Liver (tissue), 3 donors: ENCODE measurements at regions not wholly inside any gene's neighbourhood (a gene's known extent, or its start where the extent isn't known, plus 50 kb on each side); places are given as distances from the start of the nearest gene placed in this dataset.

ENCODE experiments used
- JUND ChIP-seq, 2 donors: IDR thresholded peaks; 2 replicates each; pipeline ENCODE4 v1.6.1; 2016; ENCODE audit warnings: antibody characterized with exemption in 2 of 2
- TF ChIP-seq, protein P1 (sequence below): fragments of 150-350 bp; IDR thresholded peaks from 2 replicates; pipeline ENCODE4 v1.5.1; 2017; ENCODE audit warnings: improper control_type of control experiment, low read depth, low read length; ENCODE audit not compliant: missing input control
- donor health status: healthy.
- donor health status: healthy.

- TF ChIP-seq, protein P1, sequence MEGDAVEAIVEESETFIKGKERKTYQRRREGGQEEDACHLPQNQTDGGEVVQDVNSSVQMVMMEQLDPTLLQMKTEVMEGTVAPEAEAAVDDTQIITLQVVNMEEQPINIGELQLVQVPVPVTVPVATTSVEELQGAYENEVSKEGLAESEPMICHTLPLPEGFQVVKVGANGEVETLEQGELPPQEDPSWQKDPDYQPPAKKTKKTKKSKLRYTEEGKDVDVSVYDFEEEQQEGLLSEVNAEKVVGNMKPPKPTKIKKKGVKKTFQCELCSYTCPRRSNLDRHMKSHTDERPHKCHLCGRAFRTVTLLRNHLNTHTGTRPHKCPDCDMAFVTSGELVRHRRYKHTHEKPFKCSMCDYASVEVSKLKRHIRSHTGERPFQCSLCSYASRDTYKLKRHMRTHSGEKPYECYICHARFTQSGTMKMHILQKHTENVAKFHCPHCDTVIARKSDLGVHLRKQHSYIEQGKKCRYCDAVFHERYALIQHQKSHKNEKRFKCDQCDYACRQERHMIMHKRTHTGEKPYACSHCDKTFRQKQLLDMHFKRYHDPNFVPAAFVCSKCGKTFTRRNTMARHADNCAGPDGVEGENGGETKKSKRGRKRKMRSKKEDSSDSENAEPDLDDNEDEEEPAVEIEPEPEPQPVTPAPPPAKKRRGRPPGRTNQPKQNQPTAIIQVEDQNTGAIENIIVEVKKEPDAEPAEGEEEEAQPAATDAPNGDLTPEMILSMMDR: no peak
- no peak for TF ChIP-seq JUND (IDR thresholded peaks at IDR 0.05)
Observed at GRCh38 chr20:61119273-61119672, 132.8 kb upstream of the CDH4 start.
